ENCODE measurements at regions not wholly inside any gene's neighbourhood (a gene's known extent, or its start where the extent isn't known, plus 50 kb on each side); places are given as distances from the start of the nearest gene placed in this dataset.
"Not testable (repeated sequence)": the region's sequence is repeated elsewhere in the genome, so short reads cannot be mapped to it uniquely, and the experiment has no call there.

- not testable (repeated sequence) for DNase-seq
Observed at GRCh38 chr15:85196697-85197096, 183.7 kb upstream of the AKAP13 start.

GRCh38 chr15:85197582-85197981 lies 182.8 kb upstream of the AKAP13 start:
- not testable (repeated sequence) for DNase-seq

GRCh38 chr15:85198432-85198831 lies 182.0 kb upstream of the AKAP13 start:
- not testable (repeated sequence) for DNase-seq

GRCh38 chr15:85200215-85200614 lies 180.2 kb upstream of the AKAP13 start:
- DNase-seq, result not testable (repeated sequence)

- not testable (repeated sequence) for DNase-seq
Observed at GRCh38 chr15:85201118-85201793, 179.1 kb upstream of the AKAP13 start.

- DNase-seq, result not testable (repeated sequence)
Observed at GRCh38 chr15:85204481-85204880, 175.9 kb upstream of the AKAP13 start.

GRCh38 chr15:85233791-85234325 lies 146.5 kb upstream of the AKAP13 start:
- not testable (repeated sequence) for DNase-seq

GRCh38 chr15:85234450-85235196 lies 145.8 kb upstream of the AKAP13 start:
- not testable (repeated sequence) for DNase-seq

- not testable (repeated sequence) for DNase-seq
Observed at GRCh38 chr15:85244056-85244455, 136.3 kb upstream of the AKAP13 start.

- DNase-seq, result not testable (repeated sequence)
Observed at GRCh38 chr15:85250938-85251542, 129.4 kb upstream of the AKAP13 start.

GRCh38 chr15:85253196-85253915 lies 127.0 kb upstream of the AKAP13 start:
- DNase-seq, result not testable (repeated sequence)

GRCh38 chr15:85254961-85255360 lies 125.4 kb upstream of the AKAP13 start:
- not testable (repeated sequence) for DNase-seq

GRCh38 chr15:85255502-85255901 lies 124.9 kb upstream of the AKAP13 start:
- not testable (repeated sequence) for DNase-seq

GRCh38 chr15:85256009-85256997 lies 124.1 kb upstream of the AKAP13 start:
- DNase-seq, result not testable (repeated sequence)

- DNase-seq, result not testable (repeated sequence)
Observed at GRCh38 chr15:85258062-85258445, 122.3 kb upstream of the AKAP13 start.

GRCh38 chr15:85258559-85259209 lies 121.7 kb upstream of the AKAP13 start:
- not testable (repeated sequence) for DNase-seq

- not testable (repeated sequence) for DNase-seq
Observed at GRCh38 chr15:85260526-85260925, 119.9 kb upstream of the AKAP13 start.

GRCh38 chr15:85262461-85263055 lies 117.8 kb upstream of the AKAP13 start:
- not testable (repeated sequence) for DNase-seq

GRCh38 chr15:85263842-85264440 lies 116.5 kb upstream of the AKAP13 start:
- DNase-seq, result not testable (repeated sequence)

GRCh38 chr15:85264614-85265190 lies 115.7 kb upstream of the AKAP13 start:
- DNase-seq, result not testable (repeated sequence)
